ENCODE measurements at regions not wholly inside any gene's neighbourhood (a gene's known extent, or its start where the extent isn't known, plus 50 kb on each side); places are given as distances from the start of the nearest gene placed in this dataset.

DNA sequence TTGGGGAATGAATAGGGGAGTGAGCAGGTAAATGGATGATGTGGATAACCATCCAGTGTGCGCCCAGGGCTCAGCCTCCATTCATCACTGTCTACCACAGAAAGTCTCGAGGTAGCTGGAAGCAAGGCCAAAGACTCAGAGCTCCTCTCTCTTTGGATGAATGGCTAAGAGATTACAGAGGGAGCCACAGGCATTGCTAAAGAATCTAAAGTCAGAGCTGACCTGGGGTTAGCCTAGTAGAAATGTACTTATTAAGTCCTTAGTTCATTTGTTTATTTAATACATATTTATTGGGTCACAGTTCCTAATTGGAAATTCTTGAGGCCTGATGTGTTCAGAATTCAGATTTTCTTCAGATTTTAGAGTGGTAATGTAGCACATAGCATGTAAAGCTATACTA, 88.7 kb upstream of the HPF1 start:
- TF ChIP-seq, protein P1, sequence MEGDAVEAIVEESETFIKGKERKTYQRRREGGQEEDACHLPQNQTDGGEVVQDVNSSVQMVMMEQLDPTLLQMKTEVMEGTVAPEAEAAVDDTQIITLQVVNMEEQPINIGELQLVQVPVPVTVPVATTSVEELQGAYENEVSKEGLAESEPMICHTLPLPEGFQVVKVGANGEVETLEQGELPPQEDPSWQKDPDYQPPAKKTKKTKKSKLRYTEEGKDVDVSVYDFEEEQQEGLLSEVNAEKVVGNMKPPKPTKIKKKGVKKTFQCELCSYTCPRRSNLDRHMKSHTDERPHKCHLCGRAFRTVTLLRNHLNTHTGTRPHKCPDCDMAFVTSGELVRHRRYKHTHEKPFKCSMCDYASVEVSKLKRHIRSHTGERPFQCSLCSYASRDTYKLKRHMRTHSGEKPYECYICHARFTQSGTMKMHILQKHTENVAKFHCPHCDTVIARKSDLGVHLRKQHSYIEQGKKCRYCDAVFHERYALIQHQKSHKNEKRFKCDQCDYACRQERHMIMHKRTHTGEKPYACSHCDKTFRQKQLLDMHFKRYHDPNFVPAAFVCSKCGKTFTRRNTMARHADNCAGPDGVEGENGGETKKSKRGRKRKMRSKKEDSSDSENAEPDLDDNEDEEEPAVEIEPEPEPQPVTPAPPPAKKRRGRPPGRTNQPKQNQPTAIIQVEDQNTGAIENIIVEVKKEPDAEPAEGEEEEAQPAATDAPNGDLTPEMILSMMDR (IDR thresholded peaks at IDR 0.05; ENCODE audit: control extremely low read depth in 1 of 3, insufficient read depth in 1 of 3, low read depth in 1 of 3, low read length in 3 of 3): no peak
- no peak for TF ChIP-seq CEBPB (IDR thresholded peaks at IDR 0.05; ENCODE audit: low read depth, low read length)
- TF ChIP-seq ASH2L (IDR thresholded peaks at IDR 0.05; ENCODE audit: low read length): no peak
- TF ChIP-seq BCL11A (IDR thresholded peaks at IDR 0.05; ENCODE audit: low read depth in 2 of 2, low read length in 2 of 2): no peak

All from H1 (cell line).